GM12878 (cell line): ENCODE measurements at regions not wholly inside any gene's neighbourhood (a gene's known extent, or its start where the extent isn't known, plus 50 kb on each side); places are given as distances from the start of the nearest gene placed in this dataset.

Experiments used
- ATAC-seq: fragments of 200-7000 bp; cut with Tn5 transposase; 3 replicates; pipeline ENCODE4 v1.9.1; 2020; ENCODE audit warnings: mild to moderate bottlenecking, moderate library complexity
- BruUV-seq: library from RNA; stranded (reverse); fragments of 400-500 nt; replicated peaks from 2 replicates; lab custom pipeline; 2021; lab: Mats Ljungman, UMichigan
- CTCF ChIA-PET: fragments of 300-600 bp; sonication (Branson Sonifier 250); formaldehyde crosslinking; extraction: SDS; loops from one replicate; lab custom pipeline; 2021; ENCODE audit warnings: inconsistent platforms; lab: Yijun Ruan, JAX
- POLR2A ChIA-PET: fragments of 350-600 bp; formaldehyde crosslinking; extraction: SDS; loops from one replicate; lab custom pipeline; 2021; ENCODE audit warnings: inconsistent platforms; lab: Charles Lee
- RAD21 ChIA-PET: fragments of 300-600 bp; sonication (Branson Sonifier 250); formaldehyde crosslinking; loops from one replicate; lab custom pipeline; 2023; ENCODE audit warnings: antibody characterized with exemption; ENCODE audit not compliant: unreplicated experiment; lab: Charles Lee
- SMC1A ChIA-PET: fragments of 300-600 bp; sonication (Branson Sonifier 250); formaldehyde crosslinking; loops from one replicate; lab custom pipeline; 2023; ENCODE audit not compliant: unreplicated experiment, uncharacterized antibody; lab: Charles Lee
- DNase-seq: peaks from one replicate; pipeline ENCODE4 v3.0.0-alpha.2; 2011; ENCODE audit warnings: low read depth, low spot score
- FAIRE-seq: peaks from 3 replicates; lab custom pipeline; 2011; peaks lifted over from hg19 to GRCh38; lab: Jason Lieb, UNC
- H2AFZ ChIP-seq: 2 replicates; pipeline ENCODE4 v1.6.0; 2011; ENCODE audit warnings: low read depth, low read length, control low read depth; ENCODE audit not compliant: control insufficient read depth
- H3K27ac ChIP-seq: 2 replicates; pipeline ENCODE4 v1.5.1; 2011; ENCODE audit warnings: control low read depth; ENCODE audit not compliant: control insufficient read depth, insufficient read depth
- H3K27me3 ChIP-seq, 2 experiments: replicated peaks in 1 of 2; 2 replicates each; pipeline versions ENCODE4 v1.6.0 to v1.6.1; 2011; ENCODE audit warnings: low read length in 1 of 2; ENCODE audit not compliant: control insufficient read depth in 2 of 2, insufficient read depth in 2 of 2
- H3K36me3 ChIP-seq, 2 experiments: 2 replicates each; pipeline ENCODE4 v1.5.1; 2011; ENCODE audit warnings: low read length in 1 of 2; ENCODE audit not compliant: control insufficient read depth in 2 of 2, insufficient read depth in 2 of 2
- H3K4me1 ChIP-seq: 2 replicates; pipeline ENCODE4 v1.6.1; 2011; ENCODE audit warnings: mild to moderate bottlenecking, low read length, moderate library complexity, mixed read lengths; ENCODE audit not compliant: control insufficient read depth, insufficient read depth
- H3K4me2 ChIP-seq: 2 replicates; pipeline ENCODE4 v1.6.0; 2011; ENCODE audit warnings: control low read depth; ENCODE audit not compliant: control insufficient read depth, insufficient read depth
- H3K4me3 ChIP-seq: fragments of 200-600 bp; sonication (generic); 2 replicates; pipeline ENCODE4 v1.5.1; 2016
- H3K79me2 ChIP-seq: 2 replicates; pipeline ENCODE4 v1.6.0; 2011; ENCODE audit warnings: low read length; ENCODE audit not compliant: control insufficient read depth, insufficient read depth
- H3K9ac ChIP-seq: 2 replicates; pipeline ENCODE4 v1.8.0; 2011; ENCODE audit warnings: low read length, control low read depth, mixed read lengths; ENCODE audit not compliant: control insufficient read depth, insufficient read depth
- H3K9me3 ChIP-seq: replicated peaks from 3 replicates; pipeline ENCODE4 v1.5.1; 2011; ENCODE audit warnings: mild to moderate bottlenecking, low read length; ENCODE audit not compliant: control insufficient read depth, insufficient read depth
- H4K20me1 ChIP-seq: 2 replicates; pipeline ENCODE4 v1.6.0; 2011; ENCODE audit not compliant: control insufficient read depth, insufficient read depth
- CHD2 ChIP-seq: IDR thresholded peaks from 2 replicates; pipeline ENCODE4 v1.6.1; 2011; ENCODE audit warnings: low read depth, low read length, improper control_type of control experiment, borderline replicate concordance
- E4F1 ChIP-seq: fragments of 450-650 bp; IDR thresholded peaks from 2 replicates; pipeline ENCODE4 v1.6.1; 2018; ENCODE audit warnings: borderline replicate concordance, mild to moderate bottlenecking; ENCODE audit not compliant: partially characterized antibody
- ESRRA ChIP-seq: IDR thresholded peaks from 2 replicates; pipeline ENCODE4 v1.6.1; 2012; ENCODE audit warnings: mild to moderate bottlenecking, low read length, improper control_type of control experiment
- HSF1 ChIP-seq: fragments of 150-350 bp; IDR thresholded peaks from 2 replicates; pipeline ENCODE4 v1.6.1; 2014; ENCODE audit warnings: mild to moderate bottlenecking, low read depth, low read length
- IKZF1 ChIP-seq: fragments of 450-650 bp; conservative IDR thresholded peaks from 2 replicates; pipeline ENCODE4 v1.6.1; 2017; ENCODE audit warnings: antibody characterized with exemption, mild to moderate bottlenecking
- IRF3 ChIP-seq: fragments of 450-650 bp; IDR thresholded peaks from 2 replicates; pipeline ENCODE4 v1.6.1; 2014; ENCODE audit warnings: mild to moderate bottlenecking
- NFIC ChIP-seq: IDR thresholded peaks from 2 replicates; pipeline ENCODE4 v1.6.1; 2012; ENCODE audit warnings: low read depth, mild to moderate bottlenecking, inconsistent platforms, low read length, moderate library complexity
- PAX8 ChIP-seq: fragments of 450-650 bp; IDR thresholded peaks from 2 replicates; pipeline ENCODE4 v1.6.1; 2017; ENCODE audit warnings: mild to moderate bottlenecking, moderate library complexity
- POLR2AphosphoS2 ChIP-seq: IDR thresholded peaks from 2 replicates; pipeline ENCODE4 v1.6.1; 2011; ENCODE audit warnings: low read depth, mild to moderate bottlenecking, low read length, improper control_type of control experiment, moderate library complexity
- SMC3 ChIP-seq: IDR thresholded peaks from 2 replicates; pipeline ENCODE4 v1.6.1; 2011; ENCODE audit warnings: low read length, improper control_type of control experiment, borderline replicate concordance
- SPI1 ChIP-seq: IDR thresholded peaks from 2 replicates; pipeline ENCODE4 v1.6.1; 2011; ENCODE audit warnings: low read depth, mild to moderate bottlenecking, low read length, moderate library complexity, borderline replicate concordance; ENCODE audit not compliant: insufficient read depth
- STAT3 ChIP-seq: IDR thresholded peaks from 2 replicates; pipeline ENCODE4 v1.6.1; 2011; ENCODE audit warnings: low read depth, low read length, improper control_type of control experiment
- TCF7 ChIP-seq: IDR thresholded peaks from 2 replicates; pipeline ENCODE4 v1.6.1; 2014; ENCODE audit warnings: antibody characterized with exemption, borderline replicate concordance
- YBX1 ChIP-seq: fragments of 450-650 bp; IDR thresholded peaks from 2 replicates; pipeline ENCODE4 v1.6.1; 2016; ENCODE audit warnings: antibody characterized with exemption
- WGBS: methylation state at CpG from one replicate; pipeline ENCODE4 v1.1.6; 2016; ENCODE audit warnings: low lambda C conversion rate; ENCODE audit not compliant: insufficient replicate concordance, insufficient coverage; ENCODE audit errors: missing lambda C conversion rate; 5-methylcytosine and 5-hydroxymethylcytosine counted together
- in situ Hi-C: fragments of 300-500 bp; cut with MboI; formaldehyde crosslinking; loops from 9 replicates; pipeline ENCODE4 v1.14.3; 2018; ENCODE audit warnings: mixed read lengths
- intact Hi-C: fragments of 100-400 bp; cut with micrococcal nuclease; formaldehyde crosslinking; loops from one replicate; pipeline ENCODE4 v1.14.2; 2022; ENCODE audit not compliant: unreplicated experiment

GRCh38 chr4:138310991-138311390 lies 68.8 kb upstream of the SLC7A11 start (continued):
- TF ChIP-seq SPI1, result no peak
- TF ChIP-seq IKZF1, result no peak
- no peak for TF ChIP-seq POLR2AphosphoS2
- no peak for TF ChIP-seq TCF7
- no peak for TF ChIP-seq NFIC
- TF ChIP-seq YBX1, result no peak
- TF ChIP-seq E4F1, result no peak
- TF ChIP-seq HSF1, result no peak

- Histone ChIP-seq H3K79me2 (no peaks in the 10 kb centered on the region), H2AFZ (no peak overlapping the region), H3K27ac (no peak overlapping the region), H3K27me3 (no peaks in the 10 kb centered on the region), H3K4me1 (no peaks in the 10 kb centered on the region), H3K9me3 (no peaks in the 10 kb centered on the region; the same call in 2 of the 3 replicates), H3K9ac (no peak overlapping the region), H3K36me3 (no peaks in the 10 kb centered on the region), H3K4me2 (no peak overlapping the region), H4K20me1 (no peaks in the 10 kb centered on the region), H3K4me3 (no peak overlapping the region)
- SMC1A ChIA-PET, result interaction anchor here (0.8 kb wide), 1 partner anchor 11 kb away, joined by 3 read pairs; no protein-coding TSS in a partner anchor
- ATAC-seq, result no peak
- no peak for FAIRE-seq
- 35% methylated on average over 4 of the region's 4 CpGs for WGBS
- in situ Hi-C loops (no loop called here), intact Hi-C loops (no loop called here)
- TF ChIP-seq TCF7 (no peak), CHD2 (no peak), STAT3 (no peak), PAX8 (no peak), ESRRA (no peak), IRF3 (no peak), SMC3 (no peak)
- no TSS peak for BruUV-seq
- no peak for DNase-seq
- RAD21 ChIA-PET, result no interaction called here
- POLR2A ChIA-PET, result no interaction called here
- CTCF ChIA-PET, result interaction anchor here (1.3 kb wide), 1 partner anchor 10 kb away, joined by 4 read pairs; no protein-coding TSS in a partner anchor
Measured at GRCh38 chr4:138310498-138310897, 68.3 kb upstream of the SLC7A11 start.
